ENCODE measurements at regions not wholly inside any gene's neighbourhood (a gene's known extent, or its start where the extent isn't known, plus 50 kb on each side); places are given as distances from the start of the nearest gene placed in this dataset.

- no peak for TF ChIP-seq YY1 (IDR thresholded peaks at IDR 0.05; ENCODE audit: insufficient read depth, insufficient read length)
- TF ChIP-seq ZNF274 (IDR thresholded peaks at IDR 0.05; ENCODE audit: low read depth, low read length): no peak
- no peak for TF ChIP-seq SUZ12 (IDR thresholded peaks at IDR 0.05; ENCODE audit: extremely low read depth, insufficient read depth, insufficient read length)
Measured at GRCh38 chr12:89172224-89172623, 180.1 kb downstream of the DUSP6 start.
